ENCODE measurements at regions not wholly inside any gene's neighbourhood (a gene's known extent, or its start where the extent isn't known, plus 50 kb on each side); places are given as distances from the start of the nearest gene placed in this dataset.

DNA sequence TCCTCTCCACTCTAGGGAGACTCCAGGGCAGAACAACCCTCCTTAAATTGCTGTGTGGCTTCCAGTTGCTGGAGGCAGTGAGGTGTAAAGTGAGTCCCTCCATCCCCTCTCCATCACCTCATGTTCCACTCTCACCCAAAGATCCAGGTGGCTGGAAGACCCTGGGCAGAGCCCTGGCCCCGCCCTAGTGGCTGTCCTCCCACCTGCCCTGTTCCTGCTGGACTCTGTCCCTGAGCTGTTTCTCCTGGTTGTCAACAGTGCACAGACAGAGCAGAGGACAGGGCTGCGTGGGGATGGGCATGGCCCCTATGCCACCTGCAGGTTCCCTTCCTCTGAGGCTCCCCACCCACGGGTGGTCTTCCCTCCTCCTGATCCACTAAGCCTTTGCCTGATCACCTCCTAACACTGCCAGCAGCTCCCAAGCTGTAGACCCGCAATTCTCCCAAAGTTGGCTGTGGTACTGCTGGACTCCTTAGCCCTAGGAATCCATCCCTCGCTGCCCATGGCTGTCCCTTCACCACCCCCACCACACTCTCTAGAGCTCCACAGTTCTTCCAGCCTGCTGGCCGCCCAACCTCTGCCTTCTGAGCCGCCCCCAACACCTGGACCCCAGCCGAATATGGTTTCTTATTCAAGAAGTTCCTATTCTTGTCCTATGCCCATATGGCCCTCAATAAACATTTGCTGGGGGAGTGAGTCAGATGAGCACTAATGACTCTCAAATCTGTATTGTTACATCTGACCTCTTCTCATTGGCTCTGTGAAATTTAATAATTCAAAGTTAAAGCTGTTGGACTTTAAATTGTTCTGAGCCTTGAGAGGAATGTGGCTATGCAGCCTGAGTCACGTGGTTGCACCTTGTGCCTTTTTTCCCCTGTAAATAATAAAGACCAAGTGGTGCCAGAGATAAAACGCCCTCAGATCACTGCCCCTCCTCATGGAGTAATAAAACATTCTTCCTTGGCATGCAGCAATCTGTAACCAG, 260.0 kb upstream of the HS6ST1 start:
- DNase-seq (ENCODE audit: low read depth): no peak

DNA sequence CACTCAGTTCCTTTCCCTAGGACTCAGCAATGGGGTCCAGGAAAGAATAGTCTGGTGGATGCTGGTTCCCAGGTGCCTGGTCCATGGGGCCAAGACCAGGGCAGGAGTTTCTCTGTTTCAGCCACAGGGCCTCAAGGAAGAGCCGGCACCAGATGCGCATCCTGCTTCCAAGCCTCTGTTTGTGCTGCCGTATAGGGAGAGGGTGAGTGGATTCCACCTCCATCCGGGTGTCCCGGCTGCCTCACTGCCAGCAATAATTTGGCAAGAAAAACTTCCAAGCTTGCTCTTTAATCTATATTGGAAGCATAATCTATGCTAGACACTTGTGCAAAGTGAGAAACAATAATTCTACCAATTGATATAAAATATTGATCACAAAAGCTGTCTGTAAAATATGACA, 261.2 kb upstream of the HS6ST1 start:
- no peak for DNase-seq (ENCODE audit: low read depth)

DNA sequence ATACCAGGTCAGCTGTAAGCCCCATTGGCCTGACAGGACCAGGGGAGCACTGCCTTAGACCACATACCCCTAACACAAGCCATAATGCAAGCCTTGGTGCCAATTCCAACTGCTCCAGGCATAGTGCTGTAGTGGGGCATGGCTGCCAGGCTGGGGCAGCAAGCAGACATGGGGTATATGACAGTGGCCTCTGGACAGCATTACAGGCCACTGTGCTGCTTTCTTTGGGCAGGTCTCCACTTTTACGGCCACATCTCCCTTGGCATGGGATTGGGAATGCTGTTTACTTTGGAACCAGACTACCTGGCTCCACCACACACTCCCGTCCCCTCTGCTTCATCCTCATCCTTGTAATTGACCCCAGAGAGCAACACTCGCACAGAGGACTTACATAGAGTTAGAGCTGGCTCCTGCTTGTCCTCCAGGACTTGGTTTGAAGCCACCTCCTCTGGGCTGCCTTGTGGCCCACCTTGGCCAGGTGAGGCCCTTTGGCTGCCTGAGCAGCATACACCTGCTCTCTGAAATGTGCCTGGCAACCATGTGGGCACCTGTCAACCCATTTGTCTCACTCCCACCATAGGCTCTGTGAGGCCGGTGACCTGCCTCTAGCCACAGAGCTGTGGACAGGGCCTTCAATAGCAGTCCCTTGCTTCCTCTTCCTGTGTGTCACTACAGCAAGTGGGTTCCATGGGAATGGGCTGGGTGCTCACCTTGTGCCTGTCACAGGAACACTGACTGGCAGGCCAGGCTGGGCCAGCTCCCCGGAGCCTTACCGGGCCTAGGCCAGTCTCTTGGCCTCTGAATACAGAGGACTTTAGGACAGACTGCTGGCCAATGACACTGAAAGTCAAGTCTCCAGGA, 262.6 kb upstream of the HS6ST1 start:
- DNase-seq (ENCODE audit: low read depth): no peak

DNA sequence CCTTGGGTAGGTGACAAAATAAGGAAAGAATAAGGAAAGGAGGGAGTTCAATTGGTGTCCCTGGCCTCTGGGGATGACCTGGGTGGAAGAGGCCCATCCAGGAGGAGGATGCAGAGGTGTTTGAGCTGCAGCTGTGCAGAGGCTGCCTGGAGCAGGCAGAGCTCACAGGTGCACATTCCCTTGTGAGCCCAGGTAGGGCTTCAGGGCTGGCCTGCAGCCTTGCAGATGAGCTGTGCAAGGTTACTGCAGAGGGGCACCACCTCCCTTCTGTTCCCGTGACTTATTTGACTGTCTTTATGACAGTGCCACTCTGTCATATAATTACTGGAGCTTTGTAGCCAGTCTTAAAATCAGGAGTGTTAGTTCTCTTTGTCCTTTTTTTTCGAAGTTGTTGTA, 263.2 kb upstream of the HS6ST1 start:
- no peak for DNase-seq (ENCODE audit: low read depth)

DNA sequence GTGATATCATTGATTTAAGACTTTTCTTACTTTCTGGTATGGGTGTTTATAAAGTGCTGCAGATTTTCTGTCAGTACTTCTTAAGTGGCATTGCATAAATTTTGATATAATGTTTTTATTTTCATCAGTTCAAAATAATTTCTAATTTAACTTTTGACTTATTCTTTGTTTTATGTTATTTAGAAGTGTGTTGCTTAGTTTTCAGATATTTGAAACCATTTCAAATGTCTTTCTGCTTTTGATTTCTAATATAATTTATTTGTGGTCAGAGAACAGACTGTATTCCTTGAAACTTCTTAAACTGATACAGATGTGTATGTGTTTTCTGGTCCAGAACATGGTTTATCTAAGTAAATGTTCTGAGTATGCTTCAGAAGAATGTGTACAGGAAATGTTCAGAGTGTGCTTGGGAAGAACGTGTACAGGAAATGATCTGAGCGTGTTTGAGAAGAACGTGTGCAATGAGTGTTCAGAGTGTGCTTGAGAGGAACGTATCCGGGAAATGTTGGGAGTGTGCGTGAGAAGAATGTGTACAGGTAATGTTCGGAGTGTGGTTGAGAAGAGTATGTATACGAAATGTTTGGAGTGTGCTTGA, 265.7 kb upstream of the HS6ST1 start:
- DNase-seq (ENCODE audit: low read depth): no peak

DNA sequence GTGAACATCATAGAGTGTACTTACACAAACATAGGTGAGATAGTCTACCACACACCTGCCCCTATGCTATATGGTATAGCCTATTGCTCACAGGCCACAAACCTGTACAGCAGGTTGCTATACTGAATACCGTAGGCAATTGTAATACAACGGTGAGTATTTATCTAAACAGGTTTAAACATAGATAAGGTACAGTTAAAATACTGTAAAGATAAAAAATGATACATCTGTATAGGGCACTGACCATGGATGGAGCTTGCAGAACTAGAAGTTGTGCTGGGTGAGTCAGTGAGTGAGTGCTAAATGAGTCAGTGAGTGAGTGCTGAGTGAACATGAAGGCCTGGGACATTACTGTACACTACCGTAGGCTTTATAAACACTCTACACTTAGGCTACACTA, 267.0 kb upstream of the HS6ST1 start:
- DNase-seq (ENCODE audit: low read depth): no peak

DNA sequence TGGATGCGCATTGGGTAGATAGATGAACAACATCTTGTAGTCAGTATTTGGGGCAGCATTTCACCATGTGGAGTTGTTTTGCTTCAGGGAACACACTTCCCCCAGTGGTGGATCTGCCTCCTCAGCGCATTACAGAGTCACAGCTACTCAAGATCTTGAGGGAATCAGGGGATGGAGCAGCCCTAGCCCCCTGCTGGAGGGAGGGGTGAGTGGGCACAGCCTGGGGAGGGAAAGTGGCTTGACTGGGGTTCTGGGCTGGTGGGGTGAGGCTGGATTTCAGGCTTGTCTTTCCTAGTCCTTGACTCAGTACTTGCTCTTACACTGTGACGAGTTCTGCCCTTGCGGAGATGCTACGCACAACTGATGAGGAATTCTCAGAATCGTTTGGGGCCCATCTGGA, 271.0 kb upstream of the HS6ST1 start:
- DNase-seq (ENCODE audit: low read depth): no peak

DNA sequence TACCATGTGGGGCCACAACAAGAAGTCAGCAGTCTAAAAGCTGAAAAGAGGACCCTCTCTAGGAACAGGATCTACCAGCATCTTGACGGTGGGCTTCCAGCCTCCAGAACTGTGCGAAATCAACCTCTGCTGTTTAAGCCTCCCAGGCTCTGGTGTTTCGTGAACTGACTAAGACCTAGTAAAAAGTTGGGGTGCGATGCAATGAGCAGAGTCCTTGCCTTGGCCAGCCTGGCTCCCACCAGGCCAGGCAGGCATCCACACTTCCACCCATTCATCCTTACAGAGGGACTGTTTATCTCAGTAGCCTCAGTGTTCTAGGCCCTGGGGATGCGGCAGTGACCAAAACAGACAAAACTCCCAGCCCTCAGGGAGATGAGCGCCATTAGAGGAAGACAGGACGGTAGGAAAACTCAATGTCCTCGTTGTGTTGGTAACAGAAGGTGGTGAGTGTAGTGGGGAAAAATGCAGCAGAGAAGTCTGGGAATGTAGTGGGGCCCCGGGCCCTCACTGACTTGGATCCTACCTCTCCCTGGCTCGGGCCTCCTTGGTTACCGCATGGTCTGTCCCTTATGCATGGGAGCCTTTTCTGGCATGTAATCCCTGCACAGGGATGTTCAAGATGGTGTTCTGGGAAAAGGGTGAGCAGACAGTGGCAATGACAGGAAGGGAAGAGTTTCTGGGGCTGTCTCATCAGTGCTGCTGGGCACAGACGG, 271.8 kb upstream of the HS6ST1 start:
- no peak for DNase-seq (ENCODE audit: low read depth)

DNA sequence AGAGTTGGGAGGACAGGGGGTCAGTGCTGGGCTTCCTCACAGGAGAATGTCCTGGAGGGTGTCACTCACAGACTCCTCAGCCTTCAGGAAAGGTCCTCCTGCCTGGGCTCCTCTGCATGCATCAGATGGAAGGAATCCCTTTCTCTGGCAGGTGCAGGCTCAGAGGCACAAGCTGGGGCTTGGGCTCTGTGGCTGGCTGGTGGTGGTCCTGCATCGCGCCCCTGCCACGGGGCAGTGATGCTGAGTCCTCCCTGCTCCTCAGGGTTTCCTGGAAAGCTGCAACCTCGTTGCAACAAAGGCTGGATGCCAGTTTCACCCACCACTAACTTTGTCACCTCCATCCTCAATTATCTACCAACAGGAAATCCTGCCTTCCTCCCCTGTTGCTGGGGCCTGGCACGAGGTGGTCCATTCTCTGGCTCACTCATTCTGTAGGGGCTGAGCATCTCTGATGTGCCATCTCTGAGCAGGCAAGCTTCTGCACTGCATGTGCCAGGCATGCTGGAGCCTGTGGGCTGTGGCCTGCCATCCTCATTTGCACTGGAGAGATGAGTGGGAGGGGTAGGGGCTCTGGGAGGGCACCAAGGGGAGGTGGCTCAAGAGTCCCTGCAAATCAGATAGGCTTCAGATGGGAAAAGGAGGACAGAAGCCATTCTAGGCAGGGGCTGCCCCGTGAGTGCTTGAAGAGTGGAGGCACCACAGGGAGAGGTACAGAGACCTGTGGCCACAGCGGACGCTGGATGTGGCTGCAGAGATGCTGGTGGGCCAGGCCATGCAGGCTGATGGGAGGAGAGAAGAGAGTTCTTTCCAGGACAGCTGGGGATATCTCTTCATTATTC, 272.6 kb upstream of the HS6ST1 start:
- DNase-seq (ENCODE audit: low read depth): no peak

DNA sequence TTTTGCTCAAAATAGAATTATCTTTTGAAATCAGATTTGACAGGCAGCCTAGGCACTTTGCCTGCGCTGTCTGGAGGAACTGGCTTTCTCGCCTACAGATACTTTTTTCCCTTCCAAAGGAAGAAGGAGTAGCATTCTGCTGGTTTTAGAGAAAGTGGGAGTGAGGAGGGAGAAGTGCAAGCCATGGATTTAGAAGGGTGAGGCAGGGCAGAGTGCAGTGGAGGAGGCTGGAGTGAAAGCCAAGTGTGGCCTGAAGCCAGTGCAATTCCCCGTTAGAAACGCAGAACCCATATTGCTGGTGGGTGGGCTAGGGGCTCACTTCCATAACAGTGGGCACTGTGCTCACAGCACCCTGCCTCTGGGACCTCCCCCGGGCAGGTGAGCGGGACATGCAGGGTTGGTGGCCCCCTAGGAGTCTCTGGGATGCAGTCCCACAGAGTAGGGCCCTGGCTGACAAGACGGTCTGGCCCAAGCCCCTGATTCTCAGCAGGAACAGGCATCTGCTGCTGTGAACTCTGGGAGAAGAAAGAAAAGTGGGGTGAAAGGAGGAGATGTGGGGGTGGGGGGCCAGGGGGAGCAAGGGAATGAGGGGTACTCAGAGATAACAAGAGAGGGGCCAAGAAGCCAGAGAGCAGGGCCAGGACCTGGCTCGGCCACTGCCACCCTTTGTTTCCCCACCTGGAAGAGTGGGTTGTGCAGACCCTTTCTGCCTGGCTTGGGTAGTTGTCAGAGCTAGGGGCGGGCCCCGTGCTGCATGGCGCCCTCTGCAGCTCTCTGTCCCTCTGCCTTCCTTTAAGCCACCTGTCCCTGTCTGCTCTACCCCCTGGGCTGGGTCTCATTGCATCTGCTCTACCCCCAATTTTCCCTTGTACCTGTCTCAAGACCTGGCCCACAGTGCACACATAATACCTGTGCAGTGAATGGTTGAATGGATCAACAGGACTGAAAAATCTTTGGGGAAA, 273.5 kb upstream of the HS6ST1 start:
- DNase-seq (ENCODE audit: low read depth): no peak

DNA sequence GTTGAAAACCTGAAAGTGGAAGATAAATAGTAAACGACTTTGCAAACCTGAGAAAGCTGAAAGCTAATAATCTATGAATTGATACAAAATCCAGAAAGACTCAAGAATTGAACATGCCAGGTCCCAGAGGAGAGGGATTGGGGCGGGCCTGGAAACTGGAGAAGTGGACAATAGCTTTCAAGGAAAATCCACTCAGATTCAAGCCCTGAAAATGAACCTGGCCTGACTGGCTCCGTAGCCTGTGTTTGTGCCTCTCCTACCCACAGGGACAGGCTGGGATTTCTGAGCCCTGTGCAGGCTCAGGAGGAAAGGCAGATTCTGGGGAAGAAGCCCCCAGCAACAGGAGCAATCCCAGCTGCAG, 274.8 kb upstream of the HS6ST1 start:
- no peak for DNase-seq (ENCODE audit: low read depth)

DNA sequence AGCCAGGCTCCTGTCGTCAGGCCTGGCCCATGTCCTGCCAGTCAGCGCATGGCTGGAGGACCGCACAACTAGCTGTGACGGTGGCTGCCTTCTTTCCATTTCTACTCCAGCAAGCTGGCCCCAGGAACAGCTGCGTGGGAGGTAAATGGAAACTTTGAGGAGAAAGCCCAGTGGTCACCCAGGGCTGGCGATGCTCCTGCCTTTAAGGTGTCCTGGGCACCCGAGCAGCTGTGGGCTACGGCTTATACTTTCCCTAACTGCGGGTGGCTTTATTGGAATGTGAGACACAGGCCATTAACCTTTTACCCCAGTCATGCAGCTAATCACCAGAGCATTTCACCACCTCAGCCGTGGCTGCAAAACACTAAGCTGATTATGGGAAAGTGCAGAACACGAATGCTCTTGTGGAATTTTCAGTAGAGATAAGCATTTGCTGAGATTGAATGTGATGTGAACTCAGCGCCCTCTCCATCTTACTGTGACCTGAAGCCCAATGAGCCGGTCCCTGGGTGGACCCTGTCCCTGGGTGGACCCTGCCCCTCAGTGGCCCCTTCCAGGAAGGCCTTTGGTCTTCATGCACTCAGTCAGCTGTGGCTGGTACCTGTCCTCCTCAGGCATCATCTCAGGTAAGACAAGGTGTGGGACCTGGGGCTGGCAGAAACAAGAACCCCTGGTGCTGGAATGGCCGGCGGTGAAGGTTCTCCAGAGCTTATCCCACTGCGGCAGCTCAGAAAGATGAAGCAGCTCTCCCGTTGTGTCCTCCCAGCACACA, 275.4 kb upstream of the HS6ST1 start:
- no peak for DNase-seq (ENCODE audit: low read depth)

DNA sequence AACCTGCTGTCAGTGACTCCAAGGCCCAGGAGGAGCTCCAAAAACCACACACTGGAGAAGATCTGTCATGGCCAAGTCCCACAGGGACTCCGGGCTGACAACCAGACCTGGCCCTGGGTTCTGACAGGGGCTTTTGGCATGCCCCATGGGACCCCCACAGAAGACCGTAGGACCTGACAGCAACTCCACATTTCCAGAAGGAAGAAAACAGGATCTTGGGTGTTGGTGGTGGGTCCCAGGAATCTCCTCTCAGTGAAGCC, 275.9 kb upstream of the HS6ST1 start:
- DNase-seq (ENCODE audit: low read depth): no peak

DNA sequence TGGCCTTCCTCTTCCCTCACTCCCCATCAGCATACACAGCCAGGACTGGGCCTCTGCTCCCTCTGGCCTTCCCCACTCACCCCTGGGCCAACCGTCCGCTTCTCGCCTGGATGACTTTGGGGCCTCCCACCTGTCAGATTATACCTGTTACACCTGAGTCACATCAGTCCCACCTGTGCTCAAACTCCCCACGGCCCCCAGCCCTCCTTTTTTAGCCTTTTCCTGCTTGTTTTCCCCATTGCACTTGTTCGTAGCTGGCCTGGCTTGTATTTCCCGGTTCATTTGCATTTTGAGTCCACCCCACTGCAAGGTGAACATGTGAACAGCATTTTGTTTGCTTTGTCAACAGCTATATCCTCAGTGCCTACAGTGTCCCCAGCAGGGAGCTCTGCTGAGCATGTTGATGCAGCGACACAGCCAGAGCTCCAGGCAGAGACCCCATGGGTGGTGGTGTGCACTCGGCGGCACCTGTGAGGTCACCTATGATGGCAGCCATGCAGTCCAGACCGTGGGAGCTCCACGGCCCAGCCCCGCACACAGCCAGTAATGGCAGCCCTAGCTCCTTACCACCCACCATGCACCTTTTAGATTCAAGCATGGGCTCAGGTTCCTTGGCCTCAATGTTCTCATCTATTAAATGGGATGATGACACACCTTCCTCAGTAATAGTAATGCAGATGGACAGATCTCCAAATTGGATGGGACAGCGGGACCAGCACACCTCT, 276.4 kb upstream of the HS6ST1 start:
- DNase-seq (ENCODE audit: low read depth): no peak

DNA sequence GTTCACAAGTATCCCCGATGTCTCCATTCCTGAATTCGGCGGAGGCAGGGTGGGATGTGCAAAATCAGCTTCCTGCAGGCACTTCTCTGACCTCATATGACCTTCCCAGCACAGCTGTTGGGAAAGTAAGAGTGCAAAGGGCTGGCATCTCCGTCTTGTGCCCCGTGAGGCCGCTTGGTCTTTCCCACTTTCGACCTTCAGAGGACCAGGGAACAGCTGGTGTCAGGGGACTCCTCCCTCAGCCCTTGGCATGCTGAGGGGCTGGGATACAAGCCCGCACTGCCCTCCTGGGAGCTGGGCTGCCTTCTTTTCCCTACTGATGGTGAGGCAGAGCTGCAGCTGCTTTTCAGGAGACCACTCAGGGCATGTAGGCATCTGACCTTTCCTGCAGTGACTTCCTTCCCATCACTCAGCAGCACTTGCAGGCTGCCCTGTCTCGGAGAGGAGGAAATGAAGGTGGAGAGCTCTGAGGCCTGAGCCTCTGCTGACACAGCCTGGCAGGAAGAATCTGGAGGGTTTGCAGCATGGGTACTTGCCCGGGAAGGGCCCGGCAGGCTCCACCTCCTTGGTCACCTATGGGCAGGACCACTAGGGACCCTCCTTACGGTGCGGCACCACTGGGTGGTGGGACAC, 277.2 kb upstream of the HS6ST1 start:
- no peak for DNase-seq (ENCODE audit: low read depth)

DNA sequence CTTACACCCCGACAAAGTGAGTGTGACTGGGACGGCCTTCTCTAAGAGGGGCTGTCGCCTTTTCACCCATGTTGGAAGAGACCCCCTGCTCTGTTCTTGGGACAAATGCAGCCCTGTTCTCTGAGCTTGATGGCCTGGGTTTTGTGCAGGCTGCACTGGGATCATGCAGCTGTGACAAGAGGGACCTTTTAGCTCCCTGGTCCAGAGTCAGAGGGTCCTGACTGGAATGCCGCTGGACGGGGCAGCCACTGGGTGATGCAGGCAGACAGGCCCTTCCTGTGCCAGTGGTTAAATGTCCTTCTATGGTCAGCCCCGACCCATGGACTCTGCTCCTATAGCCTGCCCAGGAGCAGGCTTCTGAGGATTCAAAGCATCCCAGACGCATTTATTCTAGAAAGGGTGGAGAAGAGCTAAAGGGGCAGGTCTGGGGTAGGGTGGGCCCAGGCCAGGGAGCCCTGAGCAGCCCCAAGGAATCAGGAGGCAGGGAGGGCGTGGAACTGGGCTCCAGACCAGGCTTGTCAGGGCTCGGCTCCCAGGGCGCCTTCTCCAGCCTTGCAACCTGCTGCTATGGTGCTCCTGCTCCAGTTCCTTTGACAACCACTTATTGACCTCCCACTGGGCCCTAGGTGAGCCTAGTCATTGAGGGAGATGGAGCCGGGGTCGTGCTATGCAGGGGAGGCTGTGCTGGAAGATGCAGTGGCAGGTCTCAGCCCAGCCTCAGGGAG, 277.9 kb upstream of the HS6ST1 start:
- DNase-seq (ENCODE audit: low read depth): no peak

DNA sequence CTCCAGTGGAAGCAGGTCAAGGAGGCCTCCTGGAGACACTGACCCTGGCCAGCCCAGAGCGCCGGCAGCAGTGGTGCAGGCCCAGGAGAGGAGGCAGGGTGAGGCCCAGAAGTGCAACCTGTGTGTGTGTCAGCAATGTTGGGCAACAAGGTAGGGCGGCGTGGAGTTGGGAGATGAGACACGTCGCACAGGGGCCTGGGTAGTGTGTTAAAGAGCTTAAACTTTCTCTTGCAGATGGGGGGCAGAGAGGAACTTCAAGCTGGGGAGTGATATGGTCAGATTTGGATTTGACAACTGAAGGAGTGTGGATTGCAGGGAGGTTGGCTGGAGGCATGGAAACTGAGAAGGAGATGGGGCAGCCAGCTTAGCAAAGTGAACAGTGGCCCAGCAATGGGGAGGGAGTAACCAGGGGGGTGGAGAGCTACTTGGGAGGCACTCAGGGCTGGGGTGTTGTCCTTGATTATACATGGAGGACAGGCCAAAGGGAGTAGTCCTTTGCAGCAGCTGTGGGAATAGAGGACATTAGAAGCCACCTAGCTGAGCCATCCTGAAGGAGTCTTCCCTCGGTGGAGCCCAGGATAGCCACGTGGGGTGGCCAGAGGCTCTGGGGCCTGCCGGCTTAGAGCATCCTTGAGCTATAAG, 278.6 kb upstream of the HS6ST1 start:
- no peak for DNase-seq (ENCODE audit: low read depth)
